Suprapubic skin (tissue), 4 donors: ENCODE measurements at regions not wholly inside any gene's neighbourhood (a gene's known extent, or its start where the extent isn't known, plus 50 kb on each side); places are given as distances from the start of the nearest gene placed in this dataset.

Experiments
- DNase-seq, 2 donors: peaks; one replicate each; pipeline ENCODE4 v3.0.0-alpha.2; 2019; ENCODE audit warnings: low spot score in 2 of 2
- H3K27ac ChIP-seq: fragments of 200-600 bp; sonication (generic); one replicate; pipeline ENCODE4 v1.5.1; 2019
- H3K27me3 ChIP-seq: fragments of 200-600 bp; sonication (generic); one replicate; pipeline ENCODE4 v1.5.1; 2019
- H3K36me3 ChIP-seq: fragments of 200-600 bp; sonication (generic); one replicate; pipeline ENCODE4 v1.5.1; 2019
- H3K4me1 ChIP-seq: fragments of 200-600 bp; sonication (generic); one replicate; pipeline ENCODE4 v1.5.1; 2019
- H3K4me3 ChIP-seq: fragments of 200-600 bp; sonication (generic); one replicate; pipeline ENCODE4 v1.5.1; 2019; ENCODE audit warnings: mild to moderate bottlenecking
- H3K9me3 ChIP-seq: fragments of 200-600 bp; sonication (generic); one replicate; pipeline ENCODE4 v1.5.1; 2019
- EP300 ChIP-seq: sonication (generic); formaldehyde crosslinking; IDR thresholded peaks from one replicate; pipeline ENCODE4 v1.6.1; 2017; ENCODE audit warnings: antibody characterized with exemption
- POLR2A ChIP-seq, 2 donors: fragments of 450-650 bp; IDR thresholded peaks; one replicate each; pipeline ENCODE4 v1.6.1; 2017; ENCODE audit warnings: antibody characterized with exemption in 2 of 2, mild to moderate bottlenecking in 2 of 2, moderate library complexity in 2 of 2
- POLR2AphosphoS5 ChIP-seq, 3 donors: sonication (generic); formaldehyde crosslinking; IDR thresholded peaks; one replicate each; pipeline ENCODE4 v1.6.1; 2017; ENCODE audit warnings: antibody characterized with exemption in 3 of 3
- WGBS: methylation state at CpG from one replicate; pipeline ENCODE4 v1.1.5; 2018; 5-methylcytosine and 5-hydroxymethylcytosine counted together
- TF ChIP-seq, protein P1 (sequence below), 2 donors: fragments of 200-600 bp in 1 of 2; fragments of 450-650 bp in 1 of 2; sonication (generic) in 1 of 2; IDR thresholded peaks; one replicate each; pipeline ENCODE4 v1.5.1; 2016 to 2019; ENCODE audit warnings: antibody characterized with exemption in 2 of 2, mild to moderate bottlenecking in 1 of 2, moderate library complexity in 1 of 2

DNA sequence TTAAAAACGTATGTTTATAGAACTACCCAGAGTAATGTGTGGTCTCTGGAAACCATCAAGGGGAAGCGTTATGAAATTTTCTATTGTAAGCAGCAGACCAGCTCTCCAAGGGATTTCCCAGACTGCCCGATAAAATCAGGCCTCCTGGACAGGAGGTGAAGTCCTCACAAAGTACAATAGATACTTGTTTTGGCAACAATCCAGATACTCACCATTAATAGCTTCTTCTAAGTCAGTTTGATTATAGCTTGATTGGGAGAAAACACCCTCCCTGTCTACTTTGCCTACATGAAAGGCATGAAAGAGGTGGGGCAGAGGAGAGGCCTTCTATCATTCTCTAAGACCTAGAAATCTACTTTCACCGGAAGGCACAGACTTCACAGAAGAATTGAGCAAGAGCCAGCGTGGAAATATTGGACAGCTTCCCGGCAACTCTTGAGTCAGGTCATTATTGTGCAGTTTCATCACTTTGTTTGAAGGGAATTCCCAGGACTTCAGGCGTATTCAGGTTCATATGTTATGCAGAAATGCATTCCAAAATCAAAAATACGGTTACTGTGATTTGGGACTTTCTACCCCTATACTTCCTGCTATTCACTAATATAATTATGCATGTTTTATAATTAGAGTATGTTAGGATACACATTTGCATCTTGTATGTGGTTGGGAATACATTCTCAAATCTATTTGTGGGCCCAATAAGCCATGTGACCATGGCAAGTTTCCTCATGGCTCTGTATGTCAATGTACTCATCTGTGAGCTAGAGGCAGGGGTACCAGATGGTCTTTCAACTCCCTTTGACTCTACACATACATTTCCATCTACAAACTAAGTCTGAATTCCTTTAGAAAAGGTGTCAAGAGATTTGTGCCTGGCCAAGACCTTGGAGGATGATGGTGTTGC lies 103.5 kb downstream of the CD47 start:
- TF ChIP-seq EP300, result no peak
- TF ChIP-seq POLR2AphosphoS5 (IDR thresholded peaks at IDR 0.05), result peak in 2 of 3 donors; percentile 39 to 49
- TF ChIP-seq, protein P1, sequence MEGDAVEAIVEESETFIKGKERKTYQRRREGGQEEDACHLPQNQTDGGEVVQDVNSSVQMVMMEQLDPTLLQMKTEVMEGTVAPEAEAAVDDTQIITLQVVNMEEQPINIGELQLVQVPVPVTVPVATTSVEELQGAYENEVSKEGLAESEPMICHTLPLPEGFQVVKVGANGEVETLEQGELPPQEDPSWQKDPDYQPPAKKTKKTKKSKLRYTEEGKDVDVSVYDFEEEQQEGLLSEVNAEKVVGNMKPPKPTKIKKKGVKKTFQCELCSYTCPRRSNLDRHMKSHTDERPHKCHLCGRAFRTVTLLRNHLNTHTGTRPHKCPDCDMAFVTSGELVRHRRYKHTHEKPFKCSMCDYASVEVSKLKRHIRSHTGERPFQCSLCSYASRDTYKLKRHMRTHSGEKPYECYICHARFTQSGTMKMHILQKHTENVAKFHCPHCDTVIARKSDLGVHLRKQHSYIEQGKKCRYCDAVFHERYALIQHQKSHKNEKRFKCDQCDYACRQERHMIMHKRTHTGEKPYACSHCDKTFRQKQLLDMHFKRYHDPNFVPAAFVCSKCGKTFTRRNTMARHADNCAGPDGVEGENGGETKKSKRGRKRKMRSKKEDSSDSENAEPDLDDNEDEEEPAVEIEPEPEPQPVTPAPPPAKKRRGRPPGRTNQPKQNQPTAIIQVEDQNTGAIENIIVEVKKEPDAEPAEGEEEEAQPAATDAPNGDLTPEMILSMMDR (IDR thresholded peaks at IDR 0.05), result no peak
- Histone ChIP-seq H3K4me1 (peaks cover 52% of the 10 kb centered on the region), H3K27ac (peak overlapping the region; percentile 49), H3K27me3 (no peaks in the 10 kb centered on the region), H3K36me3 (no peaks in the 10 kb centered on the region), H3K4me3 (no peak overlapping the region), H3K9me3 (no peaks in the 10 kb centered on the region)
- peak; percentile 88 to 92 for DNase-seq
- 17% methylated on average over 8 of the region's 8 CpGs for WGBS

DNA sequence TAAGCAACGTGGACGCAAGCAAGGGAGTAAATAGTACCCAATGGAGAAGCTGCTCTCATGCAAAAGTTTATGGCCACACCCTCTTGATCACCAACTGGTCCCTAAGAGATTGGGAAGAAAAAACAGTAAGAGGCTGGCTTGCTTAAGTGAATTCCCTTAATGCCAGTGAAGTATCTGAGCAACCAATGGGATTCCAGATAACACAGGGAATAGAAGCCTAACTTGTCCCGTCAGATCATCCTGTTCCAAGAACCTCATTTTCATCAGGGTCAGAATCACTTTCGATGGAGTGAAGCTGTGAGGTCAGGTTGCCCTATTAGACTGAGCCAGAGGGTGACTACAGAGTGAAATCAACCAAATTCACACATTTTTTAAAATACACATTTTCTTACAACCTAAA lies 104.3 kb downstream of the CD47 start:
- Histone ChIP-seq H3K36me3 (no peaks in the 10 kb centered on the region), H3K9me3 (no peaks in the 10 kb centered on the region), H3K27me3 (no peaks in the 10 kb centered on the region), H3K27ac (peak overlapping the region; percentile 49), H3K4me1 (peaks cover 59% of the 10 kb centered on the region), H3K4me3 (no peak overlapping the region)
- DNase-seq, result no peak
- WGBS, result 39% methylated on average over 4 of the region's 4 CpGs
- TF ChIP-seq, protein P1 (IDR thresholded peaks at IDR 0.05), result no peak
- TF ChIP-seq POLR2AphosphoS5 (IDR thresholded peaks at IDR 0.05), result no peak
- no peak for TF ChIP-seq EP300
- no peak for TF ChIP-seq POLR2A (IDR thresholded peaks at IDR 0.05)

DNA sequence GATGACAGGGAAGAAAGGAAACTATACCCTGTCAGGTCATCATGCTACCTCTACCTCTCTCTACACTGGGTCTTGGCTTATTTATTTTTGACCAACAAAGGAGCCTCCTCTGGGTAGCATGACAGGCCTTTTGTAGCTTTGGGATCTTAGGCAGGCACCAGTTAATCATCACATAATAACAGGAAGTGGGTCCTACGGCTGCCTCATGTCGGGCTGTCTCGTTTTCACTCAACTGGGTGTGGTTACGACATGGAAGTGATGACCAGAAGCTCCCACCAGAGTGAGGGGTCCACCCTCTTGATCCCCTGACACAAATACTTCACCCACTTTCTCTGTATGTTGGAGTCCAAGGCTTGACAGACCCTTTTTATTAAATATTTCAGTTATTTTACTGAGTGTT lies 105.3 kb downstream of the CD47 start:
- Histone ChIP-seq H3K27me3 (no peaks in the 10 kb centered on the region), H3K4me3 (no peak overlapping the region), H3K36me3 (no peaks in the 10 kb centered on the region), H3K4me1 (peaks cover 61% of the 10 kb centered on the region), H3K9me3 (no peaks in the 10 kb centered on the region), H3K27ac (no peak overlapping the region)
- 58% methylated on average over 4 of the region's 4 CpGs for WGBS
- TF ChIP-seq EP300, result no peak
- TF ChIP-seq POLR2A (IDR thresholded peaks at IDR 0.05), result no peak
- TF ChIP-seq, protein P1 (IDR thresholded peaks at IDR 0.05), result no peak
- no peak for TF ChIP-seq POLR2AphosphoS5 (IDR thresholded peaks at IDR 0.05)
- DNase-seq, result no peak

DNA sequence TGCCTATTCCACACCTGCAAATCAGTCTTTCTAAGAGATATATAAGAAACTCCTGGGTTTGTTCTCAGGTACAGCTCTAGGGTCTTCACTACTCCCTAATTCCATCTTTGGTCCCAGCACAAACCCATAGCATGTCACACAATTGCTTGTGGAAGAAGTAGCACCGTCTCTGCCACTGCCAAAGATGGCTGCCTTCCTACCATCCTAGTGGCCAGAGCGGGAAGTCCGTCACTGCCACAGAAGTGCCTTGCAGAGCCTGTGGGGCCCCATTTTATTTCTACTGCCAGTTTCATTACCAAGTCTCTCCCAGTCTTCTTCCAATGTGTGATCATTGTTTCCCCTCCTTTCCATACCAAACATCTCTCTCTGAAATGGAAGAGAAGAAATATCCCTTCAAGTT lies 107.6 kb downstream of the CD47 start:
- Histone ChIP-seq H3K4me3 (no peak overlapping the region), H3K27ac (no peak overlapping the region), H3K9me3 (no peaks in the 10 kb centered on the region), H3K36me3 (no peaks in the 10 kb centered on the region), H3K4me1 (peaks cover 38% of the 10 kb centered on the region), H3K27me3 (no peaks in the 10 kb centered on the region)
- TF ChIP-seq, protein P1 (IDR thresholded peaks at IDR 0.05), result no peak
- TF ChIP-seq POLR2AphosphoS5 (IDR thresholded peaks at IDR 0.05) (no peak), POLR2A (IDR thresholded peaks at IDR 0.05) (no peak), EP300 (no peak)
- no peak for DNase-seq
- WGBS, result 95% methylated on average over 3 of the region's 3 CpGs

DNA sequence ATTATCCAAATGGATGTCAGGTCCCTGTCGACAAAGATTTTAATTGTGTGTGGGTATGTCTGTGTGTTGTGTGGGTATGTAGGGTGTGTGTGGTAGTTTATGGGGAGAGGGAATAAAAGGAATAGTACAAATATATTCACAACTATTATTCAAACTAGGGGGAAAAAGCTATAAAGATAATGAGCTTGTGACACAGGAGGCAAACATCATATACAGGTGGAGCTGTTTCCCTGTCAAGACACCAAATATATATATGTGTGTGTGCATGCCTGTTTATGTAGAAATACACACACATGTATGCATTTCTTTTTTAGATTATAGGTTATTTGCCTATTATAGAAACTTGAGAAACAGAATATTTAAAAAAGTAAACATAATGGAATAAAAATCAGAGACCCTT lies 108.7 kb downstream of the CD47 start:
- TF ChIP-seq POLR2AphosphoS5 (IDR thresholded peaks at IDR 0.05) (no peak), POLR2A (IDR thresholded peaks at IDR 0.05) (no peak), EP300 (no peak)
- TF ChIP-seq, protein P1 (IDR thresholded peaks at IDR 0.05), result no peak
- Histone ChIP-seq H3K27me3 (no peaks in the 10 kb centered on the region), H3K9me3 (no peaks in the 10 kb centered on the region), H3K27ac (no peak overlapping the region), H3K4me1 (peaks cover 27% of the 10 kb centered on the region), H3K36me3 (no peaks in the 10 kb centered on the region), H3K4me3 (no peak overlapping the region)
- DNase-seq, result no peak
- 23% methylated on average over 1 of the region's 1 CpG for WGBS
